Vagina (tissue), 2 donors: ENCODE measurements at regions not wholly inside any gene's neighbourhood (a gene's known extent, or its start where the extent isn't known, plus 50 kb on each side); places are given as distances from the start of the nearest gene placed in this dataset.

Source experiments
- POLR2A ChIP-seq, 2 donors: fragments of 450-650 bp; IDR thresholded peaks; one replicate each; pipeline ENCODE4 v1.6.1; 2017; ENCODE audit warnings: antibody characterized with exemption in 2 of 2, mild to moderate bottlenecking in 2 of 2, moderate library complexity in 2 of 2
- POLR2AphosphoS5 ChIP-seq, 2 donors: sonication (generic); formaldehyde crosslinking; IDR thresholded peaks; one replicate each; pipeline ENCODE4 v1.9.0; 2017; ENCODE audit warnings: antibody characterized with exemption in 2 of 2, mild to moderate bottlenecking in 2 of 2, low read depth in 1 of 2; ENCODE audit not compliant: insufficient read depth in 1 of 2
- TF ChIP-seq, protein P1 (sequence below), 3 experiments: fragments of 450-650 bp in 2 of 3; fragments of 200-600 bp in 1 of 3; sonication (generic) in 1 of 3; IDR thresholded peaks; one replicate each; pipeline ENCODE4 v1.5.1; 2017 to 2019; ENCODE audit warnings: antibody characterized with exemption in 3 of 3, mild to moderate bottlenecking in 2 of 3, moderate library complexity in 2 of 3

DNA sequence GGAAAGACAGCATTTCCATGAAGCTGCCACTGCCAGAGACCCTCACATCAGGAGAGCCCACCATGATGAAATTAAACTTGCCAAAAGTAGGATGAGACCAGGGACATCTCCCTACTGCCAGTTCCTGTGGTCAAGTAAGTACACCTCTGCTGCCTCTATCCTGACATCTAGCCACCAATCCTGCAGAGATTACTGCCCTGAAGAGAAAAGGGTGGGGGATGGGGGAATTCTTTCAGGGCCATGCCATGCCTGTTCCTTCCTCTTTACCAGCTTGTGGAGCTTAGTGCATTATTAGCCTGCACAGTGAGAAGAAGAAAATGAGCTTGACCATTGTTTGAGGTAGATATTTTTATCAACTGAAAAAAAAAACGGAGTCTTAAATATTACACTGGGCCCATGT, 397.2 kb upstream of the CDH2 start:
- TF ChIP-seq, protein P1, sequence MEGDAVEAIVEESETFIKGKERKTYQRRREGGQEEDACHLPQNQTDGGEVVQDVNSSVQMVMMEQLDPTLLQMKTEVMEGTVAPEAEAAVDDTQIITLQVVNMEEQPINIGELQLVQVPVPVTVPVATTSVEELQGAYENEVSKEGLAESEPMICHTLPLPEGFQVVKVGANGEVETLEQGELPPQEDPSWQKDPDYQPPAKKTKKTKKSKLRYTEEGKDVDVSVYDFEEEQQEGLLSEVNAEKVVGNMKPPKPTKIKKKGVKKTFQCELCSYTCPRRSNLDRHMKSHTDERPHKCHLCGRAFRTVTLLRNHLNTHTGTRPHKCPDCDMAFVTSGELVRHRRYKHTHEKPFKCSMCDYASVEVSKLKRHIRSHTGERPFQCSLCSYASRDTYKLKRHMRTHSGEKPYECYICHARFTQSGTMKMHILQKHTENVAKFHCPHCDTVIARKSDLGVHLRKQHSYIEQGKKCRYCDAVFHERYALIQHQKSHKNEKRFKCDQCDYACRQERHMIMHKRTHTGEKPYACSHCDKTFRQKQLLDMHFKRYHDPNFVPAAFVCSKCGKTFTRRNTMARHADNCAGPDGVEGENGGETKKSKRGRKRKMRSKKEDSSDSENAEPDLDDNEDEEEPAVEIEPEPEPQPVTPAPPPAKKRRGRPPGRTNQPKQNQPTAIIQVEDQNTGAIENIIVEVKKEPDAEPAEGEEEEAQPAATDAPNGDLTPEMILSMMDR (IDR thresholded peaks at IDR 0.05): no peak
- TF ChIP-seq POLR2A (IDR thresholded peaks at IDR 0.05) (no peak), POLR2AphosphoS5 (IDR thresholded peaks at IDR 0.05; ENCODE audit: insufficient read depth in 1 of 2, low read depth in 1 of 2) (no peak)
